ENCODE measurements at regions not wholly inside any gene's neighbourhood (a gene's known extent, or its start where the extent isn't known, plus 50 kb on each side); places are given as distances from the start of the nearest gene placed in this dataset.
"Not testable (repeated sequence)": the region's sequence is repeated elsewhere in the genome, so short reads cannot be mapped to it uniquely, and the experiment has no call there.

DNA sequence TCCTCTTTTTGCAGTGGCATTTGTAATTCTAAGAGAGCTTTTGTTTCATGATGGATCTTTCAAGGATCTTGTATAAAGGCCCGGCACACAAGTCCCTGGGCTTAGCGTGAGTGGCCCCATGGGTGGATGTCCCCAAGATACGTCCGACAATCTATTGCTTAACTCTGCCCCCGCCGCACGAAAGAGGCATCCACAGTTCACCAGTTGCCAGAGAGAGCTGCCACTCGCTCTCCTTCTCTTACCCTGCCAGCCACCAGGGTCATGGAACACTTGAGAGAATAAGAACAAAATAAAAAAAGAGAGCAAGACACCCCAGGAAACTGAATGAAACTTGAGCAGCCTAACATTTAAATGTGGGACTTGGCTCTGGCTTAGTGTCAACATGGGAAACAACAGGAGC is 92.3 kb downstream of the CTAGE1 start:
- no peak for DNase-seq

GRCh38 chr18:22324191-22325131 is 93.3 kb downstream of the CTAGE1 start:
- DNase-seq = no peak

- DNase-seq = no peak
Measured at GRCh38 chr18:22322243-22322691, 95.4 kb downstream of the CTAGE1 start.

DNA sequence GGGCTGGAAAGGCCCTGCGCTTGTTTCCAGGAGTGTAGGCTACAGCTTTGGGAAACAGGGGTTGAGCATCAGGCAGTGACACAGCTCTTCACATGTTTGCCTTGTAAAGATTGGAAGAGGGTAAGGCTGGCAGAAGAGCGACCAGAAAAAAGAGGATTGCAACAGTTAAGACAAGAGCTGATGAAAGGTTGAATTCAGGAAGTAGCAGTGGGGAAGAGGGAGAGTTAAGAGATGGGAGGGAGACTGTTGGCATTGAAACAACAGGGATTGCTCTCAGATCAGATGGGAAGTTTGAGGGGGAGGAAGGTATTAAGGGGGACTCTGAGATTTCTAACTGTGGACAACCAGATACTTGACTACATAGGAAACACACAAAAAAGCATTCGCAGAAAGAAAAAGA is 96.9 kb downstream of the CTAGE1 start:
- no peak for DNase-seq

DNA sequence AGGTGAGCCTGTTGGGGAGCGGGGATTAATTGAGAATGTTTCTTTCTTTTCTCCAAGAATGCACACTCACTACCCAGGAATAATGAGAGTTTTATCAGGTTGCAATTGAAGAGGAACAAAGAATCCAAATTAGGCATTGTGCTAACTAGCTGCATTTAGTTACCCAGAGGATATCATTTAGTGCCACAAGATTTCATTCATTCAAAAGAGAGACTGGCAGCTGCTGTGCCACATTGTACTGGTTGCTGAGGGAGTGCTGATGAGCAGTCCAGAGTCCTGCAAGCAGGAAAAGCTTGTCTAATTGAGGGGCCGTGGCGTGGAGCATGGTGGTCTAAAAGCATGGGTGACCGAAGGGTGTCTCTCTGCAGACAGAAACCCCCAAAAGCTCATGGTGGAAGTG is 97.6 kb downstream of the CTAGE1 start:
- DNase-seq = no peak

DNA sequence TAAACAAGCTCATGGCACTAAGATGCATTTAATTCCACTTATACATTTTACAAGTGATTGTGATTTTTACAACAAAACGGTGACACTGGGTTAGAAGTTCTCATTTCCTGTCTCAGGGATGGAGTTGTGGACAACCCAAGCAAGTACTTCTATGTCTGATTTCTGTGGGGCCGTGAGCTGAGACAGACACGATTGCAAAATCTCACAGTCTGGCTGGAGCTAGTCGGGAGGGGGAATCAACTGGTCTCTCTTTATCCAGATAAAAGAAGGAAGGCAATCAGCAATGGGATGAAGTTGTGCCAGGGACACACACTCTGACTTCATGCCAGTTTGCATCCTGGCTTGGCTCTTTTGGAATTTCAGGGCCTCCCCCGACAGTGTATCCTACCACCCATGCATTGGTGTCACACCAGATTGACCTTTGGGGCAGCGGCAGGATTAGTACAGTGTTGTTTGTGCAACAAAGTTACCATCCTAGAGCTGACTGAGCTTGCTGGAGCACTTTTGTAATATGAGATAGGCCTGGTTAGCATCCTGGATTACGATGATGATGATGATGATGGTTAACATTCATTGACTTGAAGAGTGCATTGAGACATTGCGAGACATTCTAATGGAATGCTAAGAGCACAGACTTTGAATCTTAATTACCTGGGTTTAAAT is 98.8 kb downstream of the CTAGE1 start:
- no peak for DNase-seq

DNA sequence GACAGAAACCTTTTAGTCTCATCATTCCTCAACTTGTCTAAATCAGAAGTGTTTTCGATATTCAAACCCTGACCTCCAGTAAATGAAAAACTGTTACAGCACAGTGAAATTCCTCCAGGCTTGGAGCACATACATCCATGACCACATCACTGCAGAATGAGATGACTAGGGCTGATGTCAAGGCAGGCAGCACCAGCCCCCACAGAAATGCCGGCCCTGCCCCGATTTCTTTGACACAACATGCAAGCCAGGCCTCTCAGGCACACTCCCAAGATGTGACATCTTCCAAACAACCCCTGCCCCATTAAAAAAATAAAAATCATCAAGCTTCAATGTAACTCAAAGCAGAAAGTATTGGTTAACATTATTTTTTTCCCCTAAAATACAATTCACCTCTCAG is 103.3 kb downstream of the CTAGE1 start:
- DNase-seq = no peak

DNA sequence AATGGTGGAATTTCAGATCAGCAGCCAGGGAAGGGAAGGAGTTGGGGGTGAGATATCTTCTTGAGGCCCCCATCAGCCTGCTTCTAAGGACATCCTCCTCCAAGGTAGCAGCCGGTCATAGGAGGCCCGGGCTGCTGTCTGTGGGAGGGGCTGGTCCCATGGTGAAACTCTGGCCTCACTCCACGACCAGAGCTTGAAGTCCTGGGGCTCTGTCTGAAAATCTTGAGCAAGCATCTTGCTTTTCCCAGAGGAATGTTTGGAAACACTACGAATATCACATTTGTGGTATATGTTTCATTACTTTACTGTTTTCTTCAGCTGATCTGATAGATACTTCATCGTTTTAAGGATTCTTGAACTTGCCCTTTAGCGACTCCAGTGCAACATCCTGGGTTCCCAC is 103.7 kb downstream of the CTAGE1 start:
- DNase-seq = no peak

DNA sequence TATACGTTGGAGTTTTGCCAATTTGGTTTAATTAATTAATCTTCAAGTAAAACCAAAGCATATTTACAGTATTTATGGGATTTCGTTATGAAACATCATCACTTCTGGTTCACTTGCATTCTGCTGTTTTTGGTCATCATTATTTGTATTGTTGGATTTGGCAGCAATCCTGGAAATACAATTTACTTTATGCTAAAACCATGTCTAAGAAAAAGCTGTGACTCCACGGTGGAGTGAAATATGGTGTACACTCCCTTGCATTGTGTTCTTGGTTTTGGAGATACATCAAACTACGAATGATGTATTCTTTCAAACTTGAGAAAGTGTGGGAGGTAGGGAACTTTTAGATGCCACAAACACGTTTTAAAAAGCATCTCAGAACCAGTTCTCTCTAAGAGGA is 106.4 kb downstream of the CTAGE1 start:
- no peak for DNase-seq

DNA sequence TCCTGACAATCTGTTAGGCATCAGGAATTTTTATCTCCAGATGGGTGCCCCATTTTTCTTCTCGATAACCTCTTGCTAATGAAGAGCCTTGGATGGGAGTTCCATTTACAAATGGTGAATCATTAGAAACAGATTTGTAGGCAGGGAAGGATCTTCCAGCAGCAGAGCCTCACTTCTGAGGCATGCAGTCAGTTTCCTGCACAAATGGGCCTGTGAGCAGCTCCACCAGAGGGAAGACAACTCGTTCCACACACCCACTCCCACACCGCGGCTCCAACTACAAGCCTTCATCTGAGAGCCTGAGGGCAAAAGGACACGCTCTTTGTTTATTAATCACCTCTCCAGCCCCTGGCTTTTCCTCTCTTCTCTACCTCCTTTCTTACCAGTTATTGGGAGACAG is 108.5 kb downstream of the CTAGE1 start:
- no peak for DNase-seq

- DNase-seq = no peak
Measured at GRCh38 chr18:22307528-22307927, 110.2 kb downstream of the CTAGE1 start.

DNA sequence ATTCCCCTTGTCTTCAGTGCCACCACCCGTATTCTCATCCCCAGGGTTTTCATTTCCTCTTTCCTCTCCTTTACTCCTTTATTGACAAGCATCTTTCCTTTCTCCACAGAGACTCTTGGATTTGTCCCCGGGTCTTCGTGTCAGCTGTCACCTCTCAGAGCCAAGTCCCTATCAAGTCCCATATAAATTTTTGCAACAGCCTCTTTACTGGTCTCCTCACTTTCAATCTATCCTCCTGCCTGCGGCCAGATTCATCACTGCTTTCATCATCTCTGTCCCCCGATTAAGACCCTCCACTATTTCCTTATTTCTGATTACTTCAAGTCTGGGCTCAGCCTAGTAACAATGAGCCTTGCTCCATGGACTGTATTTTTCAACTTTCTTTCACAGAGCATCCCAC is 113.8 kb downstream of the CTAGE1 start:
- DNase-seq = no peak

DNA sequence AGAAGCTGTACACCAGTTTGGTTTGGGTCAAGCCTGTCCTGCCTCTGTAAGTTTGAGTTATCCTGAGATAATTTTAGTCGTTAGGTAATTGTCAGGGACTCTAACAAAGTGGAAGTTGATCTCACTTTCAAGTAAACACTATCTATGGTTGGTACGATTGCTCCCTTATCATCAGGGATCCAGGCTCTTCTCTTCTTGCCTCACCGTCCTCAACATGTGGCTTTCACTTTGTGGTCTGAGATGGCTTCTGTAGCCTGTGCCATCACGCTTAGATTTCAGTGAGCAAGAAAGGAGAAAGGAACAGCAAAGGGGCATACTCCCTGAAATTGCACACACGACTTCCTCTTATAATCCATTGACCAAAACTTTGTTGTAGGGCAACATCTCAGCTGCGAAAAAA is 115.6 kb downstream of the CTAGE1 start:
- no peak for DNase-seq

DNA sequence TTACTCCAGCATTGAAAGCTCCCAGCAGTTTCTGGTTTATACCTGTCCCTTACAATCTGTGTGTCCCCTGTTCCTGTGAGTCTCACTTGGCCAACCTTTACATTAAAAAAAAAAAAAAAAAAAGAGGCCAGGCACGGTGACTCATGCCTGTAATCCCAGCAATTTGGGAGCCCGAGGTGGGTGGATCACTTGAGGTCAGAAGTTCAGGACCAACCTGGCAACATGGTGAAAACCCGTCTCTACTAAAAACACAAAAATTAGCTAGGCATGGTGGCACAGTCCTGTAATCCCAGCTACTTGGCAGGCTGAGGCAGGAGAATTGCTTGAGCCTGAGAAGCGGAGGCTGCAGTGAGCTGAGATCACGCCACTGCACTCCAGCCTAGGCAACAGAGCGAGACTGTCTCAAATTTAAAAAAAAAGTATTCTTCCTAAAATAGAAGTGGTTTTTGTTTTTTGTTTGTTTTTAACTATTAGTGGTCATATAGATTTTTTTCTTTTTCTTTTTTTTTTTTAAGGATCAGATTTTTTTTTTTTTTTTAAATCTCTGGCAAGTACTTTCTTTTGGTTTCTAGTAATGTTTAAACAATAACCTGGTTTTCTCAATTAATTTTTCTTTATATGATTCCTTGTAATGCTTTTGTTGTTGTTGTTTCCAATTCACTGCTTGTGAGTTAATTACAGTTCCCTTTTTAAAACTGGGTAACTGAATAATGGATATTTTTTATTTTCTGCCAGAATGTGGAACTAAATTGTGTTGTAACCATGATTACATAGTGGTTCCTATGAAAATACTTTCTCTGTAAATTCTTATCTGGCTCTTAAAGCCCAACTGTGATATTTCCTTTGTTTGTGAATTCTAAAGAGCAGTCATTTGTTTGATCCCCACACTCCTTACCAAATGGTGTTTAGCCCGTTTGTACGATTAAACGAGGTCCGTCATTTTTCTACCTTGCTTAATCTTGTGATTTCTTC is 116.8 kb downstream of the CTAGE1 start:
- no peak for DNase-seq

- DNase-seq = no peak
Measured at GRCh38 chr18:22297008-22297407, 120.7 kb downstream of the CTAGE1 start.

DNA sequence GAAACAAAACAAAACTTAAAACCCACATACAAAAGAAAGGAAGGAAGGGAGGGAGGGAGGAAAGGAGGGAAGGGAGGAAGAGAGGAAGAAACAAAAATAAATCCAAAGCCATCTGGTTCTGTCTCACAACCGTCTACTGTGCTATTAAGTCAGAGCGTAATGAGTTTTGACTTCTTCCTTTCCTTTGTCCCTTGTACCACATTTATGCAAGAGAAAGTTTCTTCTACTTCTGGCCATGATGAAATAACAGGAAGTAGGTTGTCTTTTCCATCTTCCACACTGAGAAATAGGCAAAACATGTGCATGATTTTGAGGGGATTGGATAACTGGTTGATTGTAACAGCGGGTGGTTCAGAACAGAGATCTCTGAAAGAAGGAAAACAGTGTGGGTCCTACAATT is 121.4 kb downstream of the CTAGE1 start:
- no peak for DNase-seq

GRCh38 chr18:22293417-22293816 is 124.0 kb downstream of the GATA6 start:
- DNase-seq = no peak

DNA sequence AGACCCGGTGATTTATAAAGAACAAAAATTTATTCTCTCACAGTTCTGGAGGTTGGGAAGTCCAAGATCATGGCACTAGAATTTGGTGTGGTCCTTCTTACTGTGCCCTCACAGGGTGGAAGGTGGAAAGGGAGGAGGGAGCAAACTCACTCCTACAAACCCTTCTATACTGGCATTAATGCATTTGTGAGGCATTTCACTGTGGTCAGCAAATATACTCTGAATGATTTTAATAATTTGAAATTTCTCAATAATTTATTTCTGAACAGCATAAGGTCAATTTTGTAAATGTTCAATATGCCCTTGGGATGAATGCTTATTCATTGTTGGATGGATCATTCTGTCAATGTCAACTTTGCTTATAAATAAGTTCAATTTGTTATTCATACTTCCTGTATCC is 120.6 kb downstream of the GATA6 start:
- DNase-seq = no peak

DNA sequence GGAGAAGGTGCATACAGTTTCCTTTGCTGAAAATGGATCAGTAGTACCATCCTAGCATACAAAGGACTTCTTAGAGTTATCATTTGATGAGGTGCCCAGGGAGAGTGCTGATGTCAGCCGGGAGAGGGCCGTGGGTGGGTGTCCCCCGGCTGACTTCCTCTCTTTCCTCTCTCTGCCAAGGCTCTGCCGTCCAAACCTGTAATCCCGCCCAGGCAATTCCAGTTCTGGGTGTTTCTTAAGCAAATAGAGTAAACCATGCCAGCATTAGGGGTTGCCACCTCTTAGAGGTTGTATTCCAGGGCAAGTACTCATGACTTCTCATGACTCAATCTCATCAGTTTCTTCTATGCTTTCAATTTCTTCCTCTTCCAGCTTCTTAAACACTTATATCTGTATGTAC is 117.2 kb downstream of the GATA6 start:
- DNase-seq = no peak

DNA sequence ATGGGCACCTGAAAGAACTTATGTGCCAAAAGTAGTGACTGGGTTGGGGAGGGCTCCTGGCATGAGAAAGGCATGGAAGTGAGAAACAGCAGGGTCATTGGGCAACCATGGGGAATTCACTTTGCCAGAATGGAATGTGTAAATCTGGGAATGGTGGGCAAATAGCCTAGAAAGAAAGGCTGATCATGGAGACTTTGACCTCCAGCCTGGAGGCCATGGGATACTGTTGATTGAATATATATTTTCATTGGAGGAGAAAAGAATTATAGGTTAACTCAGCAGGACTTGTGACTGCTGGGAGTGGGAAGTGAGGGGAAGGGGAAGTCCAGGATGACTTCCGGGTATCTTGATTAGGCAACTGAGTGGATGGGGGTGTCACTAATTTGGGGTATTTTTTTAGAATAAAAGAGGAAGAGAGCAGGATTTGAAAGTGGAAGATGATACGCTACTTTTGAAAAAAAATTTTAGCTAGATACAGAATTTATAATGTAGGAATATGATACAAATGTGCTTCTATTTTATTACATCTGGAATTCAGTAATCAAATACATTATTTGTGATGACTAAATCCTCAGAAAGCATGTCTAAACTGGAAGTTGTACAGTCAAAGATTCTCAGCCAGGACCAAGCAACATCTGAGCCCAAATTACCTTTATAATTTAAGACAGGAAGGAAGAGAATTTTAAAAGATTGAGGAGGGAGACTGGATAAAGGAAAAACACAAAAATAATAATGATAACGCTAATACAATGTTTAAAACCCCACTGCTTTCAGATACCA is 116.2 kb downstream of the GATA6 start:
- no peak for DNase-seq

DNA sequence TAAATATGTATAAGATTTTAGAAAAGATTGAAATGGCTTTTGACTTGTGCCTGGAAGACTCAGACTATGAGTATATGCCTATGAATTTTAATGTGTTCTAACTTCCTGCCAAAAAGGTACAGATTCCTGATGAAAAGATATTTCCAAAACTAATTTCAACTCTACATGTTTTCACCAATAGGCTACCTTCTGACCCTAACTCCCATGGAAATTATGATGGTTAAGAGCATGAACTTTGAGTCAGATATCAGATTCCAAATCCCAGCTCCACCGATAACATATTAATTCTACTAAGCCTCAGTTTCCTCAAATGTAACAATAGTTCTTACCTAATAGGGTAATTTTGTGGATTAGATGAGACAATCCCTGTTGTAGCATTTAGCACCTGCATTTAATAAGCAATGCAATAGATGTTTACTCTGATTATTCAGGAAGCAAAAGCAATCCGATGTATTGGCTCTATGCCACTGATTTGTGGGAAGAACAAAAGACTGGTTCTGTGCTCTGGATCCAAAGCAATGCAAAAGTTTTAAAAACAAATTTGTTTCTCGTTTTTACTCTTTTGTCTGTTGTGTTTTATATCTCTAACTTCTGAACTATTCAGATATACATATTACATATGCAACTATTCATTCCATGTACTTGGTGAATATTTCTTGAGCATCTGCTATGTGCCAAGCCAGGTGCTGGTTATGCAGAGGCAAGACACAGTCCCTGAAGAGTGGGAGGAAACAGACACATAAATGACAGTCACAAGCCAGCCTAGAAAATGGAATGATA is 115.4 kb downstream of the GATA6 start:
- no peak for DNase-seq

DNA sequence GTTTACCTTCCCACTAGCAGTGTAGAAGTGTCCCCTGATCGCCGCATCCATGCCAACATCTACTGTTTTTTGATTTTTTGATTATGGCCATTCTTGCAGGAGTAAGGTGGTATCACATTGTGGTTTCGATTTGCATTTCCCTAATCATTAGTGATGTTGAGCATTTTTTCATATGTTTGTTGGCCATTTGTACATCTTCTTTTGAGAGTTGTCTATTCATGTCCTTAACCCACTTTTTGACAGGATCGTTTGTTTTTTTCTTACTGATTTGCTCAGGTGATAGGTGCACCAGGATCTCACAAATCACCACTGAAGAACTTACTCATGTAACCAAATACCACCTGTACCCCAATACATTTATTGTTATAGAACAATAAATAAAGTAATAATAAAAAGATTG is 114.5 kb downstream of the GATA6 start:
- DNase-seq = not testable (repeated sequence)

Measured in NK-92 treated with Interleukin-12 subunit alpha and Interleukin-12 subunit beta, amount 100 ng/mL, for 24 hours (cell line).